GM19328 (cell line): ENCODE measurements at regions not wholly inside any gene's neighbourhood (a gene's known extent, or its start where the extent isn't known, plus 50 kb on each side); places are given as distances from the start of the nearest gene placed in this dataset.

Experiments used
- ATAC-seq: cut with Tn5 transposase; IDR thresholded peaks from one replicate; pipeline ENCODE4 v1.9.1; 2021; ENCODE audit warnings: mild to moderate bottlenecking, moderate library complexity; ENCODE audit not compliant: unreplicated experiment

- no peak for ATAC-seq
Measured at GRCh38 chr22:48882636-48883200, 945.0 kb downstream of the BRD1 start.

- ATAC-seq, result no peak
Measured at GRCh38 chr22:48881326-48881980, 946.2 kb downstream of the BRD1 start.

DNA sequence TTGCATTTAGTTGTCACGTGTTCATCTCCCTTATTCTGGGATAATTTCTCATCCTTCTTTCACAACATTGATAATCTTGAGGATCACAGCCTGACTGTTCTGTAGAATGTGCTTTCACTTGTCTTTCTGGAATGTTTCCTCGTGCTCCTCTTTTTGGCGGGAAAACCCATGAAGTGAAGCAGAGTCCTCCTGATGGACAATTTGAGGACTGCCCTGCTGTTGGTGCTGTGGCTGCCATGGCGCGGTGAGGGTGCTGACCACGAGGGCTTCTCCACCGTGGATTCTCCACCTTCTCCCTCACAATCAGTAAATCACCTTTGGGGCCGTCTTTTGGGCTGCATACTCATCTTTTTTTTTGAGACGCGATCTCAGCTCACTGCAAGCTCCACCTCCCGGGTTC, 946.9 kb downstream of the BRD1 start:
- no peak for ATAC-seq

GRCh38 chr22:48876951-48877350, 950.7 kb downstream of the BRD1 start:
- no peak for ATAC-seq

DNA sequence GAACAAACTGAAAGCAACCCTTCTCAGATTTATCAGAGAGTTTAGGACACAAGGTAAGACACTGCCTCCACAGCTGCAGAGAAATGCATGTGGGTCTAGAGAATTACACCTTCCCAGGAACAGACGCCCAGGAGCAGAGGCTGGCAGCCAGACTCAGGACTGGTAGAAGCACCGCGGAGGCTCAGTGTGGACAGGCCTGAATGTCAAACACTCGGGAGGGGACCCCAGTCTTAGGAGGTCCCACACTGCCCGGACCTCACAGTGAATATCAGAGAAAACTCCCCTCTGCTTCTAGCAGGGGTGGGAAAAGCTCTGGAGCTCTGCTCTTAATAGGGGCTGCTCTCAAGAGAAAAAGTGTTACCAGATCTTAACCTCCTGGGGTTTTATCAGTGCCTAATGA, 952.7 kb downstream of the BRD1 start:
- ATAC-seq, result no peak

DNA sequence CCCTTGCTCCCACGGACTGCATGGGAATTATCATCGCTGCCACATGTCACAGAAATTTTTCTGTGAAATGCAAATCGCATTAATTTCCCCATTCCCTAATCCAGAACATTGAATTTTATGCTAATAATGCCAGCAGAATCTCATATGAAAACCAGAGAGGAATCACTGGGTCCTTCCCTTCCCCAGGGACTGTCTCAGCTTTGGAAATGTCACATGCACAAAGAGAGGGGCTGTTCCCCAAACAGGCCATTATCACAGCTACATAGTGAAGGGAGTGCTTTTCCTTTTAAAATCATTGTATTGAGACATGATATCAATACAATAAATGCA, 954.5 kb downstream of the BRD1 start:
- ATAC-seq, result no peak

DNA sequence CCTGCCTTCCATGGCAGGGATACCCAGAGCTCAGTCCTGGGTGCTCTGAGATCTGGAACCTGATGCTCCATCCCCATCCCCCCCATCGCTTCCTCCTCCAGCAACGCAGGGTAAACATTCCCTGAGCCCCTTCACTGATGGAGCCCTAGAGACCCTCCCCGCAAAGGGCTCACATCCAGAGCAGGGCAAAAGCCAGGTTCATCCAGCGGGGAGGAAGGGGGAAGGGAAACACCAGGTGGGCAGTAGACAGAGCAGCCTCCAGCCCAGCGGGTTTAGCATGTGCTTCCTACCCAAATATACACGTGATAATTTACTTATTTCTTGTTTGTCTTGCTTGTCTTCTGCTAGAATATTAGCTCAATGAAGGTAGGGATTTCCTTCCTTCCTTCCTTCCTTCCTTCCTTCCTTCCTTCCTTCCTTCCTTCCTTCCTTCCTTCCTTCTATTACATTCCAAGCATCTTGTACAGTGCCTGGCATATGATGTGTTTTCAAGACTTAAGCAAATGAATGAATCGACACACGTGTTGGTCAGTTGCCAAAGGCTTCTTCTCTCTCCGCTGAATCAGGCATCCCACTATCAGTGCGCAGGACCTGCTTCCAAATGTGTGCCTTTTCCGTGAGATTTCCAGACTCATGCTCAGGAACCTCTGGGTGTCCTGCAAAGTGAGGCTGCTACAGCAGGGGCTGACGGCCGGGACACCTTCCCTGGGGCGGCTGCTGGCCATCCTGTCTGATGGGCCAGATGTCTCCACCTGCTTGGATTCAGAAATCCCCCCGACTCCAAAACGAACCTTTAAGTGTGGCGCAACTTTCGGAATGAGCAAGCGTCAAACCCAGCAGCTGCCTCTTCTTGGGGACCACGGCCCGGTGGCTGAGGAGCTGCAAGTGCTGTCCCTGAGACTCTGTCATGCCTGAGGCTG, 955.1 kb downstream of the BRD1 start:
- no peak for ATAC-seq

GRCh38 chr22:48871176-48871840, 956.4 kb downstream of the BRD1 start:
- no peak for ATAC-seq

- ATAC-seq, result no peak
Measured at GRCh38 chr22:48870436-48870835, 957.2 kb downstream of the BRD1 start.

GRCh38 chr22:48869788-48870187, 957.9 kb downstream of the BRD1 start:
- ATAC-seq, result no peak

DNA sequence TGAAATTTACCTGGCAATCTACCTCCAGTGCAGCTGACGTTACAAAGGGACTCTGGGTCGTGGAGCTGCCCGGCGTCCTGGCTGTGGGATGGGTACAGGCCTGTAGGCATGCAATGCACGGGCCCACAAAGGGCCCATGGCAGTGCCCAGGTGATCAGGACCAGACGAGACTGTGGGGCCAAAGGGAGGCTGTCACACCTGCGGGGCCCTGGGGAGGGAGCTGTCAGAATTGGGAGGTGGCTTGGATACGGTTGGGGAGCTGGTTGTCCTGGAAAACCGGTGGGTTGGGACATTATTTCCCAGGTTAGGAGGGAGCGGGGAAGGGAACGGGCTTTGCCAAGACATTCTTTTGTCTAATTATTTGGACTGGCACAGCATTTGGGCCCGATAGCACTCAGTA, 958.5 kb downstream of the BRD1 start:
- no peak for ATAC-seq

- no peak for ATAC-seq
Measured at GRCh38 chr22:48868554-48868953, 959.1 kb downstream of the BRD1 start.

DNA sequence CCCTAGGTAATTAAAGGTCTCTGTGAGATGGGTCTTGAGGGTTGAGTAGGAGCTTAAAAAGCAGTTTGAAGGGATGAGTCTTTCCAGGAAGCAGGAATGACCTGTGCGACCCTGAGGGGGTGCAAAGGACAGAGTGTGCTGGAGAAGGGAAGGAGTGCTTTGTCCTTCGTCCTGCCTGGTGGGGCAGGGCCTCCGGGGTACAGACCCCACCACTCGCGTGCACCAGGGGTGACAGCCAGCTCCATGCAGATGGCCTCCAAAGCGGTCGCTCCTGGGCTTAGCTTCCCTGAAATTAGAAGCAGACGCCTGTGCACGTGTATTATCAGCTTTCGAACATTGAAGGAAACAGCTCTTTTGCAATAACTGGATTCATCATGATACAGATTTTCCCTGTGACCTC, 959.8 kb downstream of the BRD1 start:
- ATAC-seq, result no peak

DNA sequence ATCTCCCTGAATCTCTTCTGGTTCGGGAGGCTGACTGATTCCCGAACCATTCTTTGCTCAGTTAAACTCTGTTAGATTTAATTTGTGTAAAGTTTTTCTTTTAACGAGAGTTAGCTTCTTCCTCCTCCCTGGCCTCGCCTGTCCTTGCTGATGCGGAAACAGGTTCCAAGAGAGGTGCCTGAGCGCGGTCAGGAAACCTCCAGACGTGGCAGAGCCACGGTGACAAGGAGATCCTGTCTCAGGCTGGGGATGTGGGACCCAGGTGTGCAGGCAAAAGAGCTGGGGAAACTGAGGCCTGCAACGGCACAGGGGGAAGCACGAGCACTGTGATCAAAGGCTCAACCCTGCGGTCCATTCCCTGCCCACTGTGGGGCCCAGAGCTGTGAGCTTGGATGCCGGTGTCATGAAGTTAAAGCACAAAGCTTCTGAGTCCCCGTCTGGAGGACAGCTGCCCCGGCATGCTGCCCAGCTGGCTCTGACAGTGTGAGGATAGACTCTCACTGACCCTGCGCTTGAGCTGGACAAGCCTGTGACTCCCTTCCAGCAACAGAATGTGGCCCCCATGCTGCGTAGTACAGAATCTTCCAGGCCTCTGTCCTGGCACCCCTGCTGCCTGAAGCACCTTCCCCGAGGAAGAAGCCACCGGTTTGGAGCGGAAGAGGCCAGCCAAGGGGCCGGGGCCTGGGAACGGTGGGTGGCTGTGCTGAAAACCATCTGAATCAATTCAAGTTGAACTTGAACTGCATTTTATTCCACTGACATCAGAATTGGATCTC, 960.6 kb downstream of the BRD1 start:
- no peak for ATAC-seq

DNA sequence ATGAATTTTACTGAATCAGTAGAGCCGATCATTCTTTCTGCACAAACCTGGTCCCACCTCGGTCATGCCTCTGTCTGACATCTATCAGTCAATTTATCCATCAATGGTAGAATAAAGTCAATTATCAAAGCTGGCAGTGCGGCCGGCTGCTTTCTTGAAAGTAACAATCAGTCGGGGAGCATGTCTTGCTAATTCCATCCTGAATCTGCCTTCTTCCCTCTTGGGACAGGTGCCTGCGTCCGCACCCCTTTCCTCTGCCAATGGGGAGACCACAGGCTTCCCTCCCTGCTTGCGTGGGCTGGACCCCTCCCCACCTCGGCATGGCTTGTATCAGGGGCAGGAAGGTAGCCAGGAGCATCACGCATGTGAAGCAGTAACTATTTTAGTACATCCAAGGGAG, 962.9 kb downstream of the BRD1 start:
- ATAC-seq, result no peak

- no peak for ATAC-seq
Measured at GRCh38 chr22:48863965-48864528, 963.6 kb downstream of the BRD1 start.

DNA sequence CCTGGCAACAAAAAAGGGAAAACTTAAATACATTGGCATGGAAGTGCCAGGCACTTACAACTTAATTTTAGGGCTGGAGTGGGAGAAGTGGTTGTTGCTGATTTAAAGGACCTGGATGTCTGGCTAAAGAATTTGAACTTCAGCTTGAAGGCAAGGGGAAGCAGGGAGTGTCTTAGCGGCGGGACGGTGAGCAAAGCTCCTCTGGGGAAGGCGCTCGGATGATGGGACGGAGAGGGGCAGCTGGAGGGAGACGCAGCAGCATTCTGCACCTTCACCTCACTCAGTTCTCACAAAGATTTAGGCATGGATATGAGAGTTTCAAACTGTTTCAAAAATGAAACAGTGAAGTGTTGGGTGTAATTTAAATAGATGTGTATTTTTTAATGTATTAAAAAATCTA, 967.1 kb downstream of the BRD1 start:
- no peak for ATAC-seq

GRCh38 chr22:48858856-48859255, 968.8 kb downstream of the BRD1 start:
- no peak for ATAC-seq

DNA sequence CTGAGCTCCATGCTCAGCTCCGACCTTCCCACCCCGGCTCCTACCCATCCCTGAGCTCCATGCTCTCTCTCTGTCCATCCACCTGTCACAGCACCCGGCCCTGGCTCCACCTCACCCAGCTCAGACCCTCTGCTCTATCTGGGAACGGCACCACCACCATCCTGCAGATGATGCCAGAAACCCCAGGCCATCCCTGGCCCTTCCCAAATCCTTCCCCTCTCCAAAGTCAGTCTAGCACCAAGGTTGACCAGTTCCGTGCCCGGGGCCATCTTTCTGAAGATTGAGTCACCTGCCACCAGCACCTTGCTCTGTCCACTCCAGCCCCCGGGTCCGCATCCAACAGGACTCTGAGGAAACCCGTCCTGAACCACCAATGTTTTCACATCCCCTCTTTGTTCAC, 969.6 kb downstream of the BRD1 start:
- ATAC-seq, result no peak

GRCh38 chr22:48857202-48857805, 970.4 kb downstream of the BRD1 start:
- ATAC-seq, result no peak
